ENCODE measurements at regions not wholly inside any gene's neighbourhood (a gene's known extent, or its start where the extent isn't known, plus 50 kb on each side); places are given as distances from the start of the nearest gene placed in this dataset.

GRCh38 chr15:67940324-67940719, 100.5 kb upstream of the RNU6-1 start:
- TF ChIP-seq, protein P1, sequence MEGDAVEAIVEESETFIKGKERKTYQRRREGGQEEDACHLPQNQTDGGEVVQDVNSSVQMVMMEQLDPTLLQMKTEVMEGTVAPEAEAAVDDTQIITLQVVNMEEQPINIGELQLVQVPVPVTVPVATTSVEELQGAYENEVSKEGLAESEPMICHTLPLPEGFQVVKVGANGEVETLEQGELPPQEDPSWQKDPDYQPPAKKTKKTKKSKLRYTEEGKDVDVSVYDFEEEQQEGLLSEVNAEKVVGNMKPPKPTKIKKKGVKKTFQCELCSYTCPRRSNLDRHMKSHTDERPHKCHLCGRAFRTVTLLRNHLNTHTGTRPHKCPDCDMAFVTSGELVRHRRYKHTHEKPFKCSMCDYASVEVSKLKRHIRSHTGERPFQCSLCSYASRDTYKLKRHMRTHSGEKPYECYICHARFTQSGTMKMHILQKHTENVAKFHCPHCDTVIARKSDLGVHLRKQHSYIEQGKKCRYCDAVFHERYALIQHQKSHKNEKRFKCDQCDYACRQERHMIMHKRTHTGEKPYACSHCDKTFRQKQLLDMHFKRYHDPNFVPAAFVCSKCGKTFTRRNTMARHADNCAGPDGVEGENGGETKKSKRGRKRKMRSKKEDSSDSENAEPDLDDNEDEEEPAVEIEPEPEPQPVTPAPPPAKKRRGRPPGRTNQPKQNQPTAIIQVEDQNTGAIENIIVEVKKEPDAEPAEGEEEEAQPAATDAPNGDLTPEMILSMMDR (conservative IDR thresholded peaks at IDR 0.05) = no peak
- H3K27ac ChIP-seq = no peak overlapping the region

DNA sequence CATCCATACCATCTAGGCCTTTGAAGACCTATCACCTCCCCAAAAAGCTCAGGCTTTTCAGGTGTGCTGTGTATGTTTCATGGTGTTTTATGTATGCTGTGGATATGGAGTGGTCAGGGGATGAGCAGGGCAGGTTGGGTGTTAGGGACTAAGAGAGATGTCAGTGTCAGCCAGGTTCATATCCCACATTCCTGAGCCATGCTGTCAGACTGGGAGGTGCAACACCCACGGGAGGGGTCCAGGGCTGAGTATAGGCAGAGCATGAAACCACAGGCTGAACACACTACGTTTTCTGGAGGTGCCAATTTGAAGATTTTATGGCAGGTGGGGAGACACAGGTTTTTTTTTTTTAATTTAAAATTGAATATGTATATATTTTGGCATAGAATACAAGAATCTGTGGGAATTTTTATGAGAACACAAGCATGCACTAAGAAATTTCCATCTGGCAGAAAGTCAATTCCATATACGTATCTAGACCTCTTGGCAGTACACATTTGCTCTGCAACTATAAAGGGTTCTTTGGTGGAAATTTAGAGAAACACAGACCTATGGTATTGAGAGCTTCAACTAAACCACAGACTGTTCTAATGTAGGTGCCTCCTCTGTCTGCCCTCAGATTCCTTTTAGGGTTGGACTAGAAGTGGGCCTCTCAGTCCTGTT, 101.9 kb upstream of the RNU6-1 start:
- H3K27ac ChIP-seq = no peak overlapping the region
- TF ChIP-seq, protein P1 (conservative IDR thresholded peaks at IDR 0.05) = no peak

GRCh38 chr15:67943475-67943874, 103.6 kb upstream of the RNU6-1 start:
- TF ChIP-seq, protein P1 (conservative IDR thresholded peaks at IDR 0.05) = no peak
- H3K27ac ChIP-seq = no peak overlapping the region

DNA sequence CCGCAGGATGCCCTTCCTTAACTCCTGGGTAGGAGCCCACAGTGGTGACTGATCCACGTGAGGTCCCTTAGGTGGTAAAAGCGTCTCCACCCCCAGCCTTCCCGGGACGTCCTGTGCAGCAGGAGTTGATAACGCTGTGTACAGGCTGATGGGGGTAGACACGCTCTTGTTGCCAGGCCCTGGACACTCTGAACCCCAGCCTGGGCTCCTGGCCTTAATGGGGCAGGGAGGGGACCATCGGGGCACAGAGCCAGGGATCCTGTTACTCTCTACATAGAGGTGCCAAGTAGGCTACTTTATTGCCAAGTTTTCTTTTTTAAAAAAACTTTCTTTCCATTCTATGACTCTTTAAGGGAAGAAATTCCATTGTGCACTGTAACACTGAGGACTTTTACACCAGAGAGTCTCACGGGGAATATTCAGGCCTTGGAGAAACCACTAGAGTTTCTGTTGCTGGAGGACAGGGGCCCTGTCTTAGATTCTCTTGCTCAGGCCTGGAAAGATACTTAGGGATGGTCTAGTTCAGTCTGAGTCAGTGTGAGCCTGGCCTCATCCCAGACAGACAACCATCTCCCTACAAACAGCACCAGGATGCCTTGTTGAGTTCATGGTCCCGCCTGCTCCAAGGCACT, 104.3 kb upstream of the RNU6-1 start:
- no peak overlapping the region for H3K27ac ChIP-seq
- TF ChIP-seq, protein P1 (conservative IDR thresholded peaks at IDR 0.05) = no peak

DNA sequence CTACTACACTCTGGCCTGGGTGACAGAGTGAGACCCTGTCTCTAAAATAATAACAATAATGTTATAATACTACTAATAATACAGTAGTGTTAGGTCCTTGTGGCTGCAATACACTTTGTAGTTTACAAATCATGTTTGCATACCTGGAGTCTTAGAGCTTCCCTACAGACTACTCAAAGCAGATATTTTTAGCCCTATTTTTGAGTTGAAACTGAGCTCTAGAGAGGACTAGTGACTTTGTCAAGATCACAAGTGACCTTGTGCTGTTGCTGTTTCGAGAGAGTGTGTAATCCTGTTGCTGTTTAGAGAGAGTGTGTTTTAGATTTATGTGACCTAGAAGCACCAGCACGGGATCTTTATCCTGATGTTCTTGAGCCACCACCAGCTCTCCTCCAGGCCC, 105.3 kb upstream of the RNU6-1 start:
- TF ChIP-seq, protein P1 (conservative IDR thresholded peaks at IDR 0.05) = no peak
- H3K27ac ChIP-seq = no peak overlapping the region

DNA sequence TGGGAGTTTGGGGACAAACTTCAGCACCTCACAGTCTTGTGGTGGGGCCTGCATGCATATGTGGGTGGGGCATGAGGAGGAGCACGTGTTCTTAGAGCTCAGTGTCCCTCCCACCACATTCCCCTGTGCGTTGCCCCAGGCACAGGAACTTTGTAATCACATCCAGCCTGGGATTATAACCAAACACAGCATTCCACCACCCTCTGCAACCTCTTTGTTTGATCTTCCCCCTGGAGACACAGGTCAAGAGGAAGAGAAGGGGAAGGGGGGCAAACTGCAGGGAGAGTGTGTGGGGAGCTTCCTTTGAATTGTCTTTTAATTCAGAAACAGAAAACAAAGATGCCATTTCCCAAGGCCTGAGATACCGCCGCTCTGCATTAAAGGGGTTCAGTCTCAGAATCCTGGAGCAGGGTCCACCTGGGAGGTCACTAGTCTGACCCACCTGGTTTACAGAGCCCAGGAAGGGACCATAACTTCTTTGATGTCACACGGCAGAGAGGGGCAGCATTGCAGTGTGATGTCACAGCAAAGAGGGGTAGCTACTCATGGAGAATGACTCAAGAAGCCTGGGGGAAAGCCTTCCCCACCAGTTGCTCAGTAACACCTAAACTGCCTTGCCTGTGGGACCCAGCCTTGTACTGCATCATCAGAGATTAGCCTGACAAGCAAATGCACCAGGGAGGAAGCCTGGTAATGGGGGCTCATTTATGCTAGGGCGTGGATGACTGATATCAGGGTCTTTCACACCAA, 106.3 kb upstream of the RNU6-1 start:
- TF ChIP-seq, protein P1 (conservative IDR thresholded peaks at IDR 0.05) = no peak
- no peak overlapping the region for H3K27ac ChIP-seq

- no peak overlapping the region for H3K27ac ChIP-seq
- TF ChIP-seq, protein P1 (conservative IDR thresholded peaks at IDR 0.05) = no peak
Observed at GRCh38 chr15:67946701-67947100, 106.9 kb upstream of the RNU6-1 start.
